ENCODE measurements at regions not wholly inside any gene's neighbourhood (a gene's known extent, or its start where the extent isn't known, plus 50 kb on each side); places are given as distances from the start of the nearest gene placed in this dataset.
A peak's percentile ranks its signal among the peaks of the same experiment; 100 is the strongest.

DNA sequence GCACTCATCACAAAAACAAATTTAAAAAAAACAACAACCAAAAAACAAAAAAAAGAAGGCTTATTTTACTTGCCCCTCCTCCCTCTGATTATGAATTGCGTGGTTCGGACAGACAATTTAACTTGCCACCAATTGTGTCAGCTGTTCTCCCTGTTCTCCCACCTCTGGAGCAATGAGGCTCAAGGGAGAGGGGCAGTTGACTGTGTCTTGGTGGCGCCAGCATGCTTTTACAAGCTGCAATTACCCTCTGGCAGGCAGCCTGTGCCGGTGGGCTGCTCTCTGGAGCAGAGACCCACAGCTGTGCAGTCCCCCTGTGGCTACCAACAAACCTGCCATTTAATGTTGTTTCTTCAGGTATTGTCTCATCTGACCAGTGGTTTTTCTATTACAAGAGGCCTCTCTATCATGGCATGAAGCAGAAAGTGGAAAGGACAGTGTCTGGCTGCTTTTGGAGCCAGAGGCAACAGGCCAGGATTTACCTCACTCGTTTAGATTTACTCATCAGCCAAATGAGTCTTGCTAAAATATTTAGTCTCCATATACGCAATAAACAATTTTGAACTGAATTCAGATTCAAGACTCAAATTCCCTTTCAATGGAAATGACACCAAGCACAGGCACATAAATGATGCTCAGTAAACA, 192.0 kb upstream of the TPRG1 start:
- TF ChIP-seq, protein P1, sequence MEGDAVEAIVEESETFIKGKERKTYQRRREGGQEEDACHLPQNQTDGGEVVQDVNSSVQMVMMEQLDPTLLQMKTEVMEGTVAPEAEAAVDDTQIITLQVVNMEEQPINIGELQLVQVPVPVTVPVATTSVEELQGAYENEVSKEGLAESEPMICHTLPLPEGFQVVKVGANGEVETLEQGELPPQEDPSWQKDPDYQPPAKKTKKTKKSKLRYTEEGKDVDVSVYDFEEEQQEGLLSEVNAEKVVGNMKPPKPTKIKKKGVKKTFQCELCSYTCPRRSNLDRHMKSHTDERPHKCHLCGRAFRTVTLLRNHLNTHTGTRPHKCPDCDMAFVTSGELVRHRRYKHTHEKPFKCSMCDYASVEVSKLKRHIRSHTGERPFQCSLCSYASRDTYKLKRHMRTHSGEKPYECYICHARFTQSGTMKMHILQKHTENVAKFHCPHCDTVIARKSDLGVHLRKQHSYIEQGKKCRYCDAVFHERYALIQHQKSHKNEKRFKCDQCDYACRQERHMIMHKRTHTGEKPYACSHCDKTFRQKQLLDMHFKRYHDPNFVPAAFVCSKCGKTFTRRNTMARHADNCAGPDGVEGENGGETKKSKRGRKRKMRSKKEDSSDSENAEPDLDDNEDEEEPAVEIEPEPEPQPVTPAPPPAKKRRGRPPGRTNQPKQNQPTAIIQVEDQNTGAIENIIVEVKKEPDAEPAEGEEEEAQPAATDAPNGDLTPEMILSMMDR (IDR thresholded peaks at IDR 0.05; ENCODE audit: borderline replicate concordance) = no peak
- Histone ChIP-seq H3K27me3 (ENCODE audit: low read depth) (no peaks in the 10 kb centered on the region), H3K4me3 (no peak overlapping the region), H3K4me1 (peaks cover 5% of the 10 kb centered on the region), H3K27ac (replicated peaks) (peak overlapping the region; percentile 43), H3K9me3 (replicated peaks) (no peaks in the 10 kb centered on the region), H3K36me3 (no peaks in the 10 kb centered on the region)
- DNase-seq = no peak
- intact Hi-C loops (cut with micrococcal nuclease) = no loop called here

DNA sequence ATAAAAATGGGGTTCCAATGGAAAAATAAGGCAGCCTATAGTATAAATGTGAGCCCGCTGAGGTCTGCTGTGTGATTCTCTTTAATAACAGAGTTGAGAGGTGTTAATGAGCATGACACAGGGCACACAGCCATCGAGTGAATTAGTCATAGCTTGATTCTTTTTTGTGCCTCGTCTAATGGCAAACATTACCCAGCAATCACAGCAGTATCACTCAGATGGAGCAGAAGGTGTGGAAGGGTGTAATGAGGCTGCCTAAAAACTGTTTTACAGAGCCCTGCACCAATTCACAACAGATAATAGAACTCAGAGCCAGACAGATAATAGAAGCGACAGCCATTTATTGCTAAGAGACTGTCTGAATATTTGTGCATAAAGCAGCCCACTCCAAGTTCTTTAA, 178.6 kb upstream of the TPRG1 start:
- intact Hi-C loops (cut with micrococcal nuclease) = no loop called here
- Histone ChIP-seq H3K27me3 (ENCODE audit: low read depth) (peaks cover 4% of the 10 kb centered on the region), H3K4me3 (no peak overlapping the region), H3K9me3 (replicated peaks) (peaks cover 5% of the 10 kb centered on the region), H3K36me3 (no peaks in the 10 kb centered on the region), H3K4me1 (no peaks in the 10 kb centered on the region), H3K27ac (replicated peaks) (no peak overlapping the region)
- TF ChIP-seq, protein P1 (IDR thresholded peaks at IDR 0.05; ENCODE audit: borderline replicate concordance) = no peak
- DNase-seq = no peak

DNA sequence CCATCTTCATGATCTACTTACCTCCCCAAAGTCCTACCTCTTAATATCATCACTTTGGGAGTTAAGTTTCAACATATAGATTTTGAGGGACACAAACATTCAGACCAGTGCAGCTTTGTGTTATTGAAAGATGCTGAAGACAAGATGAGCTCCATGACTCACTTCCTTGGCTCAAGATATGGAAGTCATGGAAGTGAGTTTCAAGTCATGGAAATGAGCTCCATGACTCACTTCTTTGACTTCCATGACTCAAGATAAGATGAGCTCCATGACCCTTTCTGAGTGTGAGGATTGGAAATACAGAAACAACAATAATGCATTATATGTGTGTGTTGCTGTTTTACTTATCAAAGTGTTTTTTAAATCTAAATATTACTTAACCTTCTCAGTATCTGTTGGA, 170.2 kb upstream of the TPRG1 start:
- no peak overlapping the region for H3K4me3 ChIP-seq
- intact Hi-C loops (cut with micrococcal nuclease) = no loop called here
- H3K27ac ChIP-seq (replicated peaks) = no peak overlapping the region

DNA sequence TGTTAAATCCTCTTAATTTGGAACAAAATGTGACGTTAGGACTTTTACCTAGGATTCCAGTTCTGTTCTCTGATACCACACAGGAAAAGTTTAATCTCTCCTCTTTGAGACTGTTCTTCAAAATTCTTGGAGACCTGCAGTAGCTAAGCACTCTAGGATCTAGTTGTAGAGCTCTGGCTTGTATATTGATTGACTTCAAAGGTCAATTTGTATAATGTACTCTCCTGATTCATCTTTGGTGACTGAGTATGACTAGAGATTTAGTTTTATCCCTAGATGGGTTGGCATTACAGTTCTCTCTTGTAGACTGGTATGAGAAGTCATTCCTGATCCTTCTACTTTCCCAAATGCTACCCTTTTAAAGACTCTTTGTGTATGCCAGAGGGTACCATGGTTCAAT, 168.4 kb upstream of the TPRG1 start:
- H3K27ac ChIP-seq (replicated peaks) = no peak overlapping the region
- no peaks in the 10 kb centered on the region for H3K27me3 ChIP-seq (ENCODE audit: low read depth)
- H3K9me3 ChIP-seq (replicated peaks) = peaks cover 5% of the 10 kb centered on the region
- H3K4me1 ChIP-seq = no peaks in the 10 kb centered on the region
- DNase-seq = no peak
- H3K36me3 ChIP-seq = no peaks in the 10 kb centered on the region
- H3K4me3 ChIP-seq = no peak overlapping the region
- intact Hi-C loops (cut with micrococcal nuclease) = no loop called here
- TF ChIP-seq, protein P1 (IDR thresholded peaks at IDR 0.05; ENCODE audit: borderline replicate concordance) = no peak

More for the DNA sequence above, 170.2 kb upstream of the TPRG1 start:
- peaks cover 2% of the 10 kb centered on the region for H3K9me3 ChIP-seq (replicated peaks)
- peaks cover 4% of the 10 kb centered on the region for H3K27me3 ChIP-seq (ENCODE audit: low read depth)
- DNase-seq = no peak
- no peaks in the 10 kb centered on the region for H3K36me3 ChIP-seq
- no peaks in the 10 kb centered on the region for H3K4me1 ChIP-seq
- TF ChIP-seq, protein P1 (IDR thresholded peaks at IDR 0.05; ENCODE audit: borderline replicate concordance) = no peak

DNA sequence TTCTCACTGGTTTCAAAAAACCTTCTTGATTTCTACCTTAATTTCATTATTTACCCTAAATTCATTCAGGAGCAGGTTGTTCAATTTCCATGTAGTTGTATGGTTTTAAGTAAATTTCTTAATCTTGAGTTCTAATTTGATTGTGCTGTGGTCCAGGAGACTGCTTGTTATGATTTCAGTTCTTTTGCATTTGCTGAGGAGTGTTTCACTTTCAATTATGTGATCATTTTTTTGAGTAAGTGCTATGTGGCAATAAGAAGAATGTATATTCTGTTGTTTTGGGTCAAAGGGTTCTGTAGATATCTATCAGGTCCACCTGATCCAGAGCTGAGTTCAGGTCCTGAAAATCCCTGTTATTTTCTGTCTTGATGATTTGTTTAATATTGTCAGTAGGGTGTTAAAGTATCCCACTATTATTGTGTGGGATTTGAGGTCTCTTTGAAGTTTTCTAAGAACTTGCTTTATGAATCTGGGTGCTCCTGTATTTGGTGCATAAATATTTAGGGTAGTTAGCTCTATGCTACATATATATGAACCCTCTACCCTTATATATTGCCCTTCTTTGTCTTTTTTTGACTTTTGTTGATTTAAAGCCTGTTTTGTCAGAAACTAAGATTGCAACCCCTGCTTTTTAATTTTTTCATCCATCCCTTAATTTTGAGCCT, 158.4 kb upstream of the TPRG1 start:
- no peak overlapping the region for H3K4me3 ChIP-seq
- no peaks in the 10 kb centered on the region for H3K4me1 ChIP-seq
- no peaks in the 10 kb centered on the region for H3K36me3 ChIP-seq
- H3K27me3 ChIP-seq (ENCODE audit: low read depth) = no peaks in the 10 kb centered on the region
- no peak for DNase-seq
- H3K9me3 ChIP-seq (replicated peaks) = peaks cover 49% of the 10 kb centered on the region
- no peak overlapping the region for H3K27ac ChIP-seq (replicated peaks)
- intact Hi-C loops (cut with micrococcal nuclease) = no loop called here
- TF ChIP-seq, protein P1 (IDR thresholded peaks at IDR 0.05; ENCODE audit: borderline replicate concordance) = no peak

Measured in left ventricle myocardium inferior (tissue), 1 donor.